IMR-90 (cell line): ENCODE measurements at regions not wholly inside any gene's neighbourhood (a gene's known extent, or its start where the extent isn't known, plus 50 kb on each side); places are given as distances from the start of the nearest gene placed in this dataset.

Experiments
- BHLHE40 ChIP-seq: fragments of 150-350 bp; IDR thresholded peaks from 2 replicates; pipeline ENCODE4 v1.6.1; 2016; ENCODE audit warnings: mild to moderate bottlenecking, low read depth, low read length
- CEBPB ChIP-seq: IDR thresholded peaks from 2 replicates; pipeline ENCODE4 v1.6.1; 2012; ENCODE audit warnings: low read depth, low read length, improper control_type of control experiment
- FOS ChIP-seq: fragments of 150-350 bp; IDR thresholded peaks from 2 replicates; pipeline ENCODE4 v1.6.1; 2016; ENCODE audit warnings: low read depth, low read length
- NFE2L2 ChIP-seq: fragments of 150-350 bp; IDR thresholded peaks from 2 replicates; pipeline ENCODE4 v1.6.1; 2016; ENCODE audit warnings: low read depth, mild to moderate bottlenecking, low read length
- POLR2A ChIP-seq: IDR thresholded peaks from 2 replicates; pipeline ENCODE4 v1.6.1; 2012; ENCODE audit warnings: mild to moderate bottlenecking, low read depth, low read length
- RFX5 ChIP-seq: IDR thresholded peaks from 2 replicates; pipeline ENCODE4 v1.8.0; 2012; ENCODE audit warnings: low read depth, mild to moderate bottlenecking, low read length, moderate library complexity
- SMC3 ChIP-seq: fragments of 150-350 bp; IDR thresholded peaks from 2 replicates; pipeline ENCODE4 v1.6.1; 2016; ENCODE audit warnings: low read depth, mild to moderate bottlenecking, antibody characterized with exemption, low read length, moderate library complexity
- TF ChIP-seq, protein P1 (sequence below): conservative IDR thresholded peaks from 2 replicates; pipeline ENCODE4 v1.5.1; 2012; ENCODE audit warnings: mild to moderate bottlenecking, low read depth, low read length, improper control_type of control experiment
- TF ChIP-seq, protein P2 (sequence below): fragments of 150-350 bp; IDR thresholded peaks from 2 replicates; pipeline ENCODE4 v1.6.1; 2017; ENCODE audit warnings: mild to moderate bottlenecking, antibody characterized with exemption, low read length, low read depth
- TF ChIP-seq, protein P3 (sequence below): fragments of 150-350 bp; IDR thresholded peaks from 2 replicates; pipeline ENCODE4 v1.6.1; 2016; ENCODE audit warnings: low read depth, mild to moderate bottlenecking, low read length, moderate library complexity, borderline replicate concordance

GRCh38 chr15:60250316-60250715, 147.5 kb downstream of the ANXA2 start:
- TF ChIP-seq, protein P1, sequence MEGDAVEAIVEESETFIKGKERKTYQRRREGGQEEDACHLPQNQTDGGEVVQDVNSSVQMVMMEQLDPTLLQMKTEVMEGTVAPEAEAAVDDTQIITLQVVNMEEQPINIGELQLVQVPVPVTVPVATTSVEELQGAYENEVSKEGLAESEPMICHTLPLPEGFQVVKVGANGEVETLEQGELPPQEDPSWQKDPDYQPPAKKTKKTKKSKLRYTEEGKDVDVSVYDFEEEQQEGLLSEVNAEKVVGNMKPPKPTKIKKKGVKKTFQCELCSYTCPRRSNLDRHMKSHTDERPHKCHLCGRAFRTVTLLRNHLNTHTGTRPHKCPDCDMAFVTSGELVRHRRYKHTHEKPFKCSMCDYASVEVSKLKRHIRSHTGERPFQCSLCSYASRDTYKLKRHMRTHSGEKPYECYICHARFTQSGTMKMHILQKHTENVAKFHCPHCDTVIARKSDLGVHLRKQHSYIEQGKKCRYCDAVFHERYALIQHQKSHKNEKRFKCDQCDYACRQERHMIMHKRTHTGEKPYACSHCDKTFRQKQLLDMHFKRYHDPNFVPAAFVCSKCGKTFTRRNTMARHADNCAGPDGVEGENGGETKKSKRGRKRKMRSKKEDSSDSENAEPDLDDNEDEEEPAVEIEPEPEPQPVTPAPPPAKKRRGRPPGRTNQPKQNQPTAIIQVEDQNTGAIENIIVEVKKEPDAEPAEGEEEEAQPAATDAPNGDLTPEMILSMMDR: no peak
- TF ChIP-seq RFX5 (no peak), BHLHE40 (no peak), FOS (no peak), POLR2A (no peak), NFE2L2 (no peak), SMC3 (no peak), CEBPB (no peak)
- TF ChIP-seq, protein P2, sequence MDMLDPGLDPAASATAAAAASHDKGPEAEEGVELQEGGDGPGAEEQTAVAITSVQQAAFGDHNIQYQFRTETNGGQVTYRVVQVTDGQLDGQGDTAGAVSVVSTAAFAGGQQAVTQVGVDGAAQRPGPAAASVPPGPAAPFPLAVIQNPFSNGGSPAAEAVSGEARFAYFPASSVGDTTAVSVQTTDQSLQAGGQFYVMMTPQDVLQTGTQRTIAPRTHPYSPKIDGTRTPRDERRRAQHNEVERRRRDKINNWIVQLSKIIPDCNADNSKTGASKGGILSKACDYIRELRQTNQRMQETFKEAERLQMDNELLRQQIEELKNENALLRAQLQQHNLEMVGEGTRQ: no peak
- TF ChIP-seq, protein P3, sequence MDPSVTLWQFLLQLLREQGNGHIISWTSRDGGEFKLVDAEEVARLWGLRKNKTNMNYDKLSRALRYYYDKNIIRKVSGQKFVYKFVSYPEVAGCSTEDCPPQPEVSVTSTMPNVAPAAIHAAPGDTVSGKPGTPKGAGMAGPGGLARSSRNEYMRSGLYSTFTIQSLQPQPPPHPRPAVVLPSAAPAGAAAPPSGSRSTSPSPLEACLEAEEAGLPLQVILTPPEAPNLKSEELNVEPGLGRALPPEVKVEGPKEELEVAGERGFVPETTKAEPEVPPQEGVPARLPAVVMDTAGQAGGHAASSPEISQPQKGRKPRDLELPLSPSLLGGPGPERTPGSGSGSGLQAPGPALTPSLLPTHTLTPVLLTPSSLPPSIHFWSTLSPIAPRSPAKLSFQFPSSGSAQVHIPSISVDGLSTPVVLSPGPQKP: no peak
